K562 (cell line): ENCODE measurements at regions not wholly inside any gene's neighbourhood (a gene's known extent, or its start where the extent isn't known, plus 50 kb on each side); places are given as distances from the start of the nearest gene placed in this dataset.
A peak's percentile ranks its signal among the peaks of the same experiment; 100 is the strongest.

Experiments used
- ADNP ChIP-seq: fragments of 200-800 bp; sonication (Bioruptor generic); IDR thresholded peaks from 2 replicates; pipeline ENCODE4 v1.6.1; 2016; ENCODE audit warnings: missing genetic modification characterization, missing compliant biosample characterization
- CBFB ChIP-seq: sonication (generic); formaldehyde crosslinking; IDR thresholded peaks from 2 replicates; pipeline ENCODE4 v1.4.0; 2020; ENCODE audit warnings: mild to moderate bottlenecking, missing genetic modification reagents
- CBX1 ChIP-seq: sonication (generic); IDR thresholded peaks from 2 replicates; pipeline ENCODE4 v1.6.1; 2016; ENCODE audit warnings: antibody characterized with exemption, low read depth, mild to moderate bottlenecking
- EGR1 ChIP-seq: fragments of 450-650 bp; conservative IDR thresholded peaks from 2 replicates; pipeline ENCODE4 v1.6.1; 2017; ENCODE audit warnings: mild to moderate bottlenecking
- EZH2 ChIP-seq: IDR thresholded peaks from 2 replicates; pipeline ENCODE4 v1.6.1; 2012; ENCODE audit warnings: low read depth, mild to moderate bottlenecking, inconsistent platforms, low read length, borderline replicate concordance
- FOXA3 ChIP-seq, 2 experiments: fragments of 450-650 bp in 1 of 2; sonication (generic) in 1 of 2; formaldehyde crosslinking; IDR thresholded peaks in 1 of 2; conservative IDR thresholded peaks in 1 of 2; 2 replicates each; pipeline versions ENCODE4 v1.4.0 to v1.8.0; 2020 to 2022; ENCODE audit warnings: mild to moderate bottlenecking in 2 of 2, missing genetic modification reagents in 1 of 2
- HNRNPL ChIP-seq: fragments of 200-400 bp; formaldehyde crosslinking; IDR thresholded peaks from 2 replicates; pipeline ENCODE4 v1.6.1; 2017; ENCODE audit warnings: low read depth, mild to moderate bottlenecking, low read length
- KLF6 ChIP-seq: fragments of 250-450 bp; sonication (Bioruptor Pico); IDR thresholded peaks from 2 replicates; pipeline ENCODE4 v1.4.0; 2020; ENCODE audit warnings: mild to moderate bottlenecking, moderate library complexity, borderline replicate concordance
- MTA3 ChIP-seq: fragments of 450-650 bp; formaldehyde crosslinking; IDR thresholded peaks from 2 replicates; pipeline ENCODE4 v1.6.1; 2017; ENCODE audit warnings: mild to moderate bottlenecking, borderline replicate concordance
- NFXL1 ChIP-seq: fragments of 450-650 bp; formaldehyde crosslinking; IDR thresholded peaks from 2 replicates; pipeline ENCODE4 v1.4.0; 2021; ENCODE audit warnings: mild to moderate bottlenecking
- NFYB ChIP-seq: IDR thresholded peaks from 2 replicates; pipeline ENCODE4 v1.6.1; 2011; ENCODE audit warnings: mild to moderate bottlenecking, moderate library complexity; ENCODE audit not compliant: insufficient read length; ENCODE audit errors: extremely low read depth
- POLR2B ChIP-seq: fragments of 450-650 bp; IDR thresholded peaks from 2 replicates; pipeline ENCODE4 v1.6.1; 2018; ENCODE audit warnings: low read depth; ENCODE audit not compliant: partially characterized antibody
- RBM34 ChIP-seq: fragments of 200-400 bp; formaldehyde crosslinking; IDR thresholded peaks from 2 replicates; pipeline ENCODE4 v1.6.1; 2018; ENCODE audit warnings: low read length, borderline replicate concordance; ENCODE audit not compliant: insufficient read depth
- RNF2 ChIP-seq: sonication (generic); IDR thresholded peaks from 2 replicates; pipeline ENCODE4 v1.6.1; 2016
- SIX5 ChIP-seq, 2 experiments: IDR thresholded peaks; 2 replicates each; pipeline ENCODE4 v1.6.1; 2011; ENCODE audit warnings: low read length in 2 of 2, borderline replicate concordance in 1 of 2, low read depth in 1 of 2, mild to moderate bottlenecking in 1 of 2, moderate library complexity in 1 of 2; ENCODE audit not compliant: insufficient read depth in 1 of 2
- TAL1 ChIP-seq: fragments of 450-650 bp; IDR thresholded peaks from 2 replicates; pipeline ENCODE4 v1.6.1; 2016; ENCODE audit warnings: mild to moderate bottlenecking
- ZNF316 ChIP-seq: fragments of 450-650 bp; IDR thresholded peaks from 2 replicates; pipeline ENCODE4 v1.6.1; 2016
- ZNF717 ChIP-seq: fragments of 250-450 bp; sonication (Bioruptor Pico); IDR thresholded peaks from 2 replicates; pipeline ENCODE4 v1.5.0; 2021
- TF ChIP-seq, protein P1 (sequence below): fragments of 250-450 bp; sonication (Bioruptor Pico); IDR thresholded peaks from 2 replicates; pipeline ENCODE4 v1.9.0; 2021; ENCODE audit warnings: mild to moderate bottlenecking
- TF ChIP-seq, protein P2 (sequence below): fragments of 450-650 bp; IDR thresholded peaks from one replicate; pipeline ENCODE4 v1.6.1; 2018; ENCODE audit warnings: mild to moderate bottlenecking, moderate library complexity; ENCODE audit not compliant: partially characterized antibody
- TF ChIP-seq, protein P3 (sequence below): sonication (generic); formaldehyde crosslinking; IDR thresholded peaks from 2 replicates; pipeline ENCODE4 v1.8.1; 2023; ENCODE audit warnings: mild to moderate bottlenecking, missing genetic modification reagents
- TF ChIP-seq, protein P4 (sequence below): fragments of 450-650 bp; formaldehyde crosslinking; IDR thresholded peaks from 2 replicates; pipeline ENCODE4 v1.4.0; 2022; ENCODE audit warnings: missing genetic modification characterization
- TF ChIP-seq, protein P5 (sequence below): fragments of 450-650 bp; formaldehyde crosslinking; IDR thresholded peaks from 2 replicates; pipeline ENCODE4 v1.4.0; 2022; ENCODE audit warnings: missing genetic modification characterization

DNA sequence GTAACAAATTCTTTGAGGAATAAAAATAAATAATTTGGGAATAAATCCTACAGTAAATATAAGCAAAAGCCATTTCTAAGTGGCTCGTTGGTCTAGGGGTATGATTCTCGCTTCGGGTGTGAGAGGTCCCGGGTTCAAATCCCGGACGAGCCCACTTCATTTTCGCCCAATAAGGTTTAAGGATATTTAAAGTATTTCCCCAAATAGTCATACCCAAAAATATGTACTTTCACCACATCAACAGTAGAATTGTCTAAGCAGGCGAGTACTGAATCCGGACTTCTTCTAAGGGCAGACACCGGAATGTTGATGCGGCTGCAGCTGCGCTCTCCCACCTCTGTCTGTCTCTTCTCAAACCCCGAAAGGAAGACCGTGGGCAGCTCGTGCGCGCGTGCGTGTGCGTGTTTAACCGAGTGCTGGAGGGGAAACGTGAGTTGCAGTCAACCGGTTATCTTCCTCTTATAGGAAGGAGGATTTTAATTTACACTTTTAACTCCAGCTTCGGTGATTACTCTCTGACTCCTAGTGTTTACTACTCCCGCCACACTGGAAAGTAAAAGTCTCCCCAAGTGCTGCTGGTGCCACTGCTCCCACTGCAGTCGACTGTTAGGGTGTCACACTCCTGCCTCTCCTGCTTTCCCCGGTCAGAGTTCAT, 155.7 kb upstream of the PRSS16 start (continued):
- TF ChIP-seq, protein P1, sequence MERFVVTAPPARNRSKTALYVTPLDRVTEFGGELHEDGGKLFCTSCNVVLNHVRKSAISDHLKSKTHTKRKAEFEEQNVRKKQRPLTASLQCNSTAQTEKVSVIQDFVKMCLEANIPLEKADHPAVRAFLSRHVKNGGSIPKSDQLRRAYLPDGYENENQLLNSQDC: no peak
- TF ChIP-seq, protein P2, sequence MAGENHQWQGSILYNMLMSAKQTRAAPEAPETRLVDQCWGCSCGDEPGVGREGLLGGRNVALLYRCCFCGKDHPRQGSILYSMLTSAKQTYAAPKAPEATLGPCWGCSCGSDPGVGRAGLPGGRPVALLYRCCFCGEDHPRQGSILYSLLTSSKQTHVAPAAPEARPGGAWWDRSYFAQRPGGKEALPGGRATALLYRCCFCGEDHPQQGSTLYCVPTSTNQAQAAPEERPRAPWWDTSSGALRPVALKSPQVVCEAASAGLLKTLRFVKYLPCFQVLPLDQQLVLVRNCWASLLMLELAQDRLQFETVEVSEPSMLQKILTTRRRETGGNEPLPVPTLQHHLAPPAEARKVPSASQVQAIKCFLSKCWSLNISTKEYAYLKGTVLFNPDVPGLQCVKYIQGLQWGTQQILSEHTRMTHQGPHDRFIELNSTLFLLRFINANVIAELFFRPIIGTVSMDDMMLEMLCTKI: no peak
- TF ChIP-seq KLF6 (no peak), EZH2 (no peak), CBX1 (no peak), TAL1 (no peak), EGR1 (peak; percentile 47; the same call in 1 of the 2 replicates), ZNF316 (no peak), RNF2 (peak; percentile 32; the same call in 1 of the 2 replicates), NFYB (no peak), ADNP (peak; percentile 97), CBFB (CRISPR knock-in tag) (peak; percentile 80), HNRNPL (no peak), RBM34 (no peak), POLR2B (no peak), NFXL1 (CRISPR knock-in tag) (no peak), ZNF717 (CRISPR knock-in tag) (no peak), SIX5 (IDR thresholded peaks at IDR 0.05; ENCODE audit: borderline replicate concordance in 1 of 2, insufficient read depth in 1 of 2, low read depth in 1 of 2, low read length in 2 of 2) (no peak), MTA3 (peak; percentile 84), FOXA3 (CRISPR knock-in tag; conservative IDR thresholded peaks at IDR 0.05 in 1 of 2, IDR thresholded peaks at IDR 0.05 in 1 of 2) (no peak)
- TF ChIP-seq, protein P3, sequence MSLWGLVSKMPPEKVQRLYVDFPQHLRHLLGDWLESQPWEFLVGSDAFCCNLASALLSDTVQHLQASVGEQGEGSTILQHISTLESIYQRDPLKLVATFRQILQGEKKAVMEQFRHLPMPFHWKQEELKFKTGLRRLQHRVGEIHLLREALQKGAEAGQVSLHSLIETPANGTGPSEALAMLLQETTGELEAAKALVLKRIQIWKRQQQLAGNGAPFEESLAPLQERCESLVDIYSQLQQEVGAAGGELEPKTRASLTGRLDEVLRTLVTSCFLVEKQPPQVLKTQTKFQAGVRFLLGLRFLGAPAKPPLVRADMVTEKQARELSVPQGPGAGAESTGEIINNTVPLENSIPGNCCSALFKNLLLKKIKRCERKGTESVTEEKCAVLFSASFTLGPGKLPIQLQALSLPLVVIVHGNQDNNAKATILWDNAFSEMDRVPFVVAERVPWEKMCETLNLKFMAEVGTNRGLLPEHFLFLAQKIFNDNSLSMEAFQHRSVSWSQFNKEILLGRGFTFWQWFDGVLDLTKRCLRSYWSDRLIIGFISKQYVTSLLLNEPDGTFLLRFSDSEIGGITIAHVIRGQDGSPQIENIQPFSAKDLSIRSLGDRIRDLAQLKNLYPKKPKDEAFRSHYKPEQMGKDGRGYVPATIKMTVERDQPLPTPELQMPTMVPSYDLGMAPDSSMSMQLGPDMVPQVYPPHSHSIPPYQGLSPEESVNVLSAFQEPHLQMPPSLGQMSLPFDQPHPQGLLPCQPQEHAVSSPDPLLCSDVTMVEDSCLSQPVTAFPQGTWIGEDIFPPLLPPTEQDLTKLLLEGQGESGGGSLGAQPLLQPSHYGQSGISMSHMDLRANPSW (CRISPR knock-in tag): no peak
- TF ChIP-seq, protein P4, sequence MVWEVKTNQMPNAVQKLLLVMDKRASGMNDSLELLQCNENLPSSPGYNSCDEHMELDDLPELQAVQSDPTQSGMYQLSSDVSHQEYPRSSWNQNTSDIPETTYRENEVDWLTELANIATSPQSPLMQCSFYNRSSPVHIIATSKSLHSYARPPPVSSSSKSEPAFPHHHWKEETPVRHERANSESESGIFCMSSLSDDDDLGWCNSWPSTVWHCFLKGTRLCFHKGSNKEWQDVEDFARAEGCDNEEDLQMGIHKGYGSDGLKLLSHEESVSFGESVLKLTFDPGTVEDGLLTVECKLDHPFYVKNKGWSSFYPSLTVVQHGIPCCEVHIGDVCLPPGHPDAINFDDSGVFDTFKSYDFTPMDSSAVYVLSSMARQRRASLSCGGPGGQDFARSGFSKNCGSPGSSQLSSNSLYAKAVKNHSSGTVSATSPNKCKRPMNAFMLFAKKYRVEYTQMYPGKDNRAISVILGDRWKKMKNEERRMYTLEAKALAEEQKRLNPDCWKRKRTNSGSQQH: no peak
- TF ChIP-seq, protein P5, sequence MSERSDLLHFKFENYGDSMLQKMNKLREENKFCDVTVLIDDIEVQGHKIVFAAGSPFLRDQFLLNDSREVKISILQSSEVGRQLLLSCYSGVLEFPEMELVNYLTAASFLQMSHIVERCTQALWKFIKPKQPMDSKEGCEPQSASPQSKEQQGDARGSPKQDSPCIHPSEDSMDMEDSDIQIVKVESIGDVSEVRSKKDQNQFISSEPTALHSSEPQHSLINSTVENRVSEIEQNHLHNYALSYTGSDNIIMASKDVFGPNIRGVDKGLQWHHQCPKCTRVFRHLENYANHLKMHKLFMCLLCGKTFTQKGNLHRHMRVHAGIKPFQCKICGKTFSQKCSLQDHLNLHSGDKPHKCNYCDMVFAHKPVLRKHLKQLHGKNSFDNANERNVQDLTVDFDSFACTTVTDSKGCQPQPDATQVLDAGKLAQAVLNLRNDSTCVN: no peak
